HG03135 (cell line): ENCODE measurements at regions not wholly inside any gene's neighbourhood (a gene's known extent, or its start where the extent isn't known, plus 50 kb on each side); places are given as distances from the start of the nearest gene placed in this dataset.

Source experiments
- ATAC-seq: cut with Tn5 transposase; IDR thresholded peaks from one replicate; pipeline ENCODE4 v1.9.1; 2021; ENCODE audit warnings: mild to moderate bottlenecking, moderate library complexity; ENCODE audit not compliant: unreplicated experiment

DNA sequence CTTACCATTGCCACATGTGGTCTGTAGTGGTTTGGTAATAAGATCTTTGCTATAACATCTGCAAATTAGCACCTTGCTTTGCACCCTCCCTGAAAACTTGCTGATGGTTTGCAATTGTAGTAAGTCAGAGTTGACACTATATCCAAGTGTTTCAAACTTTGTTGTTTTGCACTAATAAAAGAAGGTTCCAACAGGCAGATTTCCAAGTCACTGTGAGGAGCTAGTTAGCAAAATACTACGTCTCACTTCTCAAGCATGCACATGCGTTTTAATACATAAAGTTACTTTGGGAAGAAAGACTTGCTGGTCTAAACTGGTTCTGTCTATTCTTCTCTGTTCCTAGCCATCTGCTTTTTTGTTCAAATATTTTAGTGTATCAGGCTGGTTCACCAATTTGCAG is 103.7 kb upstream of the ZNF521 start:
- no peak for ATAC-seq

DNA sequence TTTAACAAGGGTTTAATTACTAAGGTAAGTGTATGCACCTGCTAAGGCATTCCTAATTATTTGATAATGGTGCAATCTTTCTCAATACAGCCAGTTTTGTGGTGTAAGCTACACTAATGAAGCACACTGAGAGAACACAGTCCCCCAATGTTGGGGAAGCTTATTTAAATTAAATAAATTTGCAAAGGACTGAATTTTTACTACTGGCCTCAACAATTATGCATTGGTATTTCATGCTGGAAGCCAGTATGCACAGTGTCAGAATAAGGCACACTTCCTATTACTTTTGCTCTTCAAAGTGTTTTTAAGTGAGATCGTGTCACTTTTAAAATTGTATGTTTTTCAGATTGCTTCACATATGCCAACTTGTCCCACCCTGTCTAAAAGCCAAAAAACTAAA is 103.2 kb upstream of the ZNF521 start:
- no peak for ATAC-seq

DNA sequence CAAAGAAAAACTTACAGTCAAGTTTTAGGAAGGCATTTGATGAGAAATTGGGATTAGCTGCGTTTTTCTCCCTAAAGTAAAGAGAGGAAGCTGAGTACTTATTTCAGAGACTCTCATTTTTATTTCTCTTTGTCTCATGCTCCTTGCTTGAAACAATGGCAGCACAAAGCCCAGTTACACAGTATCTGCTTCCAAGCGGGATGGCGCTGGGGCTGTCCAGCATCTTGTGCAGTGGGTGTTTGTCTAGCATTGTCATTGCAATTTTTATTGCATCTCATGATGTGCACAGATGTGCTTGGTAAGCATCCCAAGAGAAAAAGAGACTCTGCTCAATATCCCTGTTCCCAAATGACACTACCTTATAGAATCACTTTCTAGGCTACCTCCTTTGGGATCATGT is 102.8 kb upstream of the ZNF521 start:
- ATAC-seq: no peak

DNA sequence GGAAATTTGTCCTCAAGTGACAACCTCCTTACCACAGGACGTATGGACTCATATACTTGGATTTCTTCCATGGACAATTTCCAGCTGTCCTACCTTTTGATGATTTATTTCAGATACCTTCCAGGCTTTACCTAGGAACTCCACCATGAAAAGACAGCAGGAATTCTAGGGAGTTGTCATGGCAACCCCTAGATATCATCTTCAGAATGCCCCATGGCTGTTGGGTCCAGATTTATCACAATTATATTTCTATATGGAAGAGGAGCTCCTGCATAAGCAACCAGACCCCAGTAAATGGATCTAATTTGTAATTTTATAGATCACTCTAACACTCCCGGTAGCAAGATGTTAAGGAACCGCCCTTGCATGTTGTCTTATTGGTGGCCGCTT is 102.3 kb upstream of the ZNF521 start:
- no peak for ATAC-seq

DNA sequence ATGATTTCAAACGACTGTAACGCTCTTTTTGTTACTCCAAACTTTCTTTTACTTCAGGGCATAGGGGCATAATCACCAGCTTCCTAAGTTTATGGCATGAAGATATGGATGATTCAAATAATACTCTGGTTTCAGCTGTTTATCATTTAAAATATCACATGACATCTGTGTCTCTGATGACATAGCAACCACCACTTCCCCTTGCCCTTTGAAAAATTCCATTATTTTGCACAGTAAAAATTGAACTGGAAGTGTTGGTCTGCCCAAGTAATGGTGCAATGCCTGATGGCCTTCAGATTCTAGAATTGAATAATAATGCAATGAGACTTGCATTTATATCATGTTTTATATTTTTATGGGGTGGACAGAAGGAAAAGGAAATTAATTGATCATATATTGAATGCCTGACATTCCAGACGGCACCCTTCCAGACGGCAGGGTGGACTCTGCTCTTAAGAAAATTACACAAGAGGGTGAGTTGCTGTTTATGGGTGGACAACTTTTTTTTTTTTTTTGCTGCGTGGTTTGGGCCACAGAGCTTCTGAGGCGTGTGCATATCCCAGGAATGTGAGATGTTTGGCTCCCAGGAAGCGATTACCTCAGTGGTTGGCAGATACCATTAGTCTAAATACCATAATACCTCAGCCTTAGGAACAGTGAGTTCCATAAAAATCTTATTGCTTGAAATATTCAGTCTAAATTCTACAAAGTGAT is 101.7 kb upstream of the ZNF521 start:
- ATAC-seq: no peak

DNA sequence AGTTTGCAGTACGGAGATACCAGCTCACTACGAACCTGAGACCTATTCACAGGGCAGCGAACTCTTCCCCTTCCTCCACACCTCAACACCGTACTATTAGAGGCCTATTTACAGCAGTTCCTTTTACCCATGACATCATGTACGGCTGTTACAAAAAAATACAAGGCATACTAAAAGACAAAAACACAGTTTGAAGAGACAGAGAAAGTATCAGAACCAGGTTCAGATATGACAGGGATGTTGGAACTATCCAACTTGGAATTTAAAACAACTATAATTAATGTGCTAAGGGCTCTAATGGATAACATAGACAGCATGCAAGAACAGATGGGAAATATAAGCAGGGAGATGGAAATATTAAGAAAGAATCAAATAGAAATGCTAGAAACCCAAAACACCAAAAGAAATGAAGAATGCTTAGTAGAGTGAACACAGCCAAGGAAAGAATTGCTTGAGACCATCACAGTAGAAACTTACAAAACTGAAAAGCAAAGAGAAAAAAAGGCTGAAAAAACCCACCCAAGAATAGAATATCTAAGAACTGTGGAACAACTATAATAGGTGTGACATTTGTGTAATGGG is 99.2 kb upstream of the ZNF521 start:
- ATAC-seq: no peak

DNA sequence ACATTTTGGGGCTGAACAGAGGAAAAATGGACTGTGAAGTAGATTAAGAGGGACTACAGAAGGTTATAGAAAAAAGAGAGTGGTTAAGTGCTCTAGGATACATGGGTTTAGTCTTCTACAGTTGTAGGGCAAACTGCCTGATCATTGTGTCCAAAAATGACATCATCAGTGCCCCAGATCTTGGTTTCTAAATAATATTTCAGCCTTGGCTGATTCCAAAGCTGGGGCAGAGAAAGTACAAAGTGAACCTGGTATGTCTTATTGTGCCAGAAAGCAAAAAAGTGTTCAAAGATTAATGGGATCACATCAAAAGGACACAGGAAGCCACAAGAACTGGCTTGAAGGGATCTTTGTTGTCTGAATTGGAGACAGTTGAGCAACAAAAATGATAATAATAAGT is 97.1 kb upstream of the ZNF521 start:
- no peak for ATAC-seq

DNA sequence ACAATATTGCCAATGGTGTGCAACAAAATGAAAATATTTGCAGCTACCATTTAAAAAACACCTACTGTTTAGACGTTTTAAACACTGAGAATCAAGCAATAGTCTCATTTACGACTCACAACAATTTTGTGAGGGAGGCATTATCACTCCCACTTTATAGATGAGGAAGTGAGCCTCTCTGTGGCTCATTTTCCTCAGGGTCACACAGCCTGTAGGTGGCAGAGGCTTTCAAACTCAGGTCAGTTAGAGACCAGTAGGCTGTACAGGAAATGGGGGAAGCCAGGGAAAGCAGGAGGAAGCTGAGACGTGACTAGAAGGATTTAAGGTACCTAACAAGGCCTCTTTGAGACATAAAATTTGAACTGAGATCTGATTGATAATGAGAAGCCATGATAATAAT is 95.0 kb upstream of the ZNF521 start:
- ATAC-seq: no peak

DNA sequence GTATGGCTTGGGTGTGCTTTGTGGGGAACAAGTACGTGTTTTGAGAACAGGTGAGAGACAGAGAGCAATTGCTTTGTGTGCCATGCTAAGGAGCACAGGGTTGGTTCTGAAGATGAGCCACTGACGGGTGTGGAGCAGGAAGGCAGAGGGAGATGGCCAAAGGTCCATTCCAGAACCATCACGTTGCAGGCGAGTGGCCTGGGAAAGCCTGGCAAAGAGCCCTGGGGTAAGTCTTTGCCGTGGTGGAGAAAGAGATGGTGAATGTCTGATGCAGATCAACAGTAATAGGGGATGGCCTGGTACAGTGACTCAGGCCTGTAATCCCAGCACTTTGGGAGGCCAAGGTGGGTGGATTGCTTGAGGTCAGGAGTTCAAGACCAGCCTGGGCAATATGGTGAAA is 93.5 kb upstream of the ZNF521 start:
- no peak for ATAC-seq

DNA sequence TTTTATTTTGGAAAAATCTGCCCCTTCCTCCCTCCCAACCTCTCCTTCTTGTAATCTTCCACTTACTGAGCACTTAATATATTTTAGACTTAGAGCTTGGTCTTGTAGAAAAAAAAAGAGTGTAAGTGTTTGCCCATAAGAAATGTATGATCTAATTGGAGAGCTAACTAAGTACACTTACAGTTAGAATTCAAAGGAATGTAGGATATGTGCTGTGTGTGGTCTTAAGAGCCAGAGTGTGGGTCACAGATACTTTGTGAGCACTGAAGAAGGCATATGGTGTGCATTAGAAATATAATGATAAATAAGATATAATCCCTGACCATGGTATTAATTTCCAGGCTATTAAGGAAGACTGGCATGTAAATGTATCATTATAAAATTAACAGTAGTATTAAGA is 91.8 kb upstream of the ZNF521 start:
- ATAC-seq: no peak

DNA sequence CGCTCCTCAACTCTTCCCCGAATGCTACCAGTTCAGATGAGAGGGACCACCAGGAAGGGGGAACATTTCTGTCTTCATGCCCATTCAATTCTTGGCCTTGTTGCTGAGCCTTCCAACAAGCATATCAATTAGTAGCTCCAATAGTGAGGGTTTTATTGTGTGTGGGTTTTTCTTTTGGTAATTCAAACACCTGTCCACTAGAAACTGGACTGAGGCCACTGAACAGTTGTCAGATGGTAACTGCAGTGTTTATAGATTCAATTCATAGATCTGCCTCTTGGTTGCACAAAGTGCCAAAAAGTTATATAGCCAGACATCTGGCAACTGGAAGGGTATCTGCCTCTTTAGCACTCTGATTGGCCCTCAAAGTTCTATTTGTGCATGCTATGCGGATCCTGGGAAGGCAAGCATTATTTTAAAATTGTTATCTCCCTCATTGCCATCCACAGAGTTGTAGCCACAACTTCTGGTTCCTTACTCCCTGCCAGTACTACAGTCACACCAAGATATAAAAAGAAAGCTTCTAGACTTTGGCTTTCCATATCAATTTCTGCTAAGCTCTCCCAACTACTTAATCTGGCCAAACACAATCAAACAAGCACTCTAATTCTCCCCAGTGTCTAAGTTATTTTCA is 83.3 kb upstream of the ZNF521 start:
- ATAC-seq: no peak

DNA sequence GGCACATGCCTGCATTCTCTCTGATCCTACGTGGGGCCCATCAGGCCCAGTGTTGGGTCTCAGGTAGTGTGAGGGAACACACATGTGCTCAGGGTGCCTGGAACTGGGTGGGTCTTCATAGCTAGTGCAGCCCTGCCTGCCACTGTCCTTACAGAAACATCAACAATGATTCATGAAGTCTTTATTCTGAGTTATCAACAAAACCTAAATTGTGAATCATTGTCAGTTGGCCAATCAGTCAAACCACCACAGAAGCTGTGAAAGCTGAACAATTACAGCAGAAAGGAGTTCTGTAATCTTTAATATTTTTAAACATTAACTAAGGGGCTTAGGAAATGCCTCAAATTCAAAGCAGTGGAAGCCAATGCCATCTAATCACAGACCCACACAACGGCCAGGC is 82.8 kb upstream of the ZNF521 start:
- ATAC-seq: no peak

DNA sequence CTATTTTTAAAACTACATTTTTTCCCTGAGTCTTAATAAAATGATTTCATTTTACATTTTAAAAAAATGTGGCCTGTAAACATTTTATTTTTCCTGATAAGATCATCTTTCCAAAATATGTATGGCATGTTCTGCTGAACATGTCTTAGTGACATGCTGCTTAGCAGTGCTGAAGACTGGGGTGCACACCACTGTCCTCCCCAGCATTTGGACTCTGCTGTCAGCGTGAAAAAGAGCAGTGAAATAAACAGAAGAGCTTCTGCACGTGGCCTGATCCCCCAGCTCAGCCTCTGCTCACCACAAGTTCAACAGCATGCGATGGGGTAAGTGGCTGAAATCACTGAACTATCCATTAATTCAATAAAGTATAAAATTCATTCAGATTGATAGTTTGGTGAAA is 81.6 kb upstream of the ZNF521 start:
- ATAC-seq: no peak

DNA sequence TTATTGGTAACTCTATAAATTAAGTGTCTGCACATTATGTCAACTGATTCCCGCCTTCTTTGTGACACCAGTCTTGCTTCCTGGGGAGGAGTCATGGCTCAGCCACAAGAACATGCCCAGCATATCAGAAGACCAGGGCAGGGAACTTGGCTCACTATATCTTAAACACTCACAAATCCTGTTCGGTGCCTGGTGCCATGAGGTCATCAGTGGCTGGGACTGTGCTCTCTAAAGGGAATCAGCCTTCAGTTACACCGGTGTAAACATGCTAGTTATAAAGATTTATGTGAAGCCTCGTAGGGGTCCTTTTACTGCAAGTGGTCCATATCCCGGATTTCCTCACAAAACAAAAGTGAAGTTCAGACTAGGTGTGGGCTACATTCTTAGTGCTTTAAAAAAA is 73.1 kb upstream of the ZNF521 start:
- no peak for ATAC-seq

DNA sequence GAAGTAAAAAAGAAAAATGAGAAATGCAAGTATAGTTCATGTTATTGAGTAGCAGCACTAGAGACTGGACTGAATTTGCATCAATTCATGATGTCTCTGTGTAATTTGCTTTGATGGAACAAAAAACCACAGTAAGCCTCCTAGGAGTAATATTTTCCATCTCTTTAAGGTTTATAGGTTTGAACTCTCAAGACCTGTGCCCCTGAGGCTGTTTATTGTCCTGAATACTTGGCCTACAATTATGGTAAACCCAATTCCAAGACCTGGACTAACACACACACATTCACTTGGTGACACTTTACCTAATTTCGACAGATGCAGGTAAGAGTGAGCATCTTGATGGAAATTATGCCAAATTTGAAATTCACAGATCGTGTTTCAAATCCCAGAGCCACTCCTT is 71.8 kb upstream of the ZNF521 start:
- no peak for ATAC-seq

DNA sequence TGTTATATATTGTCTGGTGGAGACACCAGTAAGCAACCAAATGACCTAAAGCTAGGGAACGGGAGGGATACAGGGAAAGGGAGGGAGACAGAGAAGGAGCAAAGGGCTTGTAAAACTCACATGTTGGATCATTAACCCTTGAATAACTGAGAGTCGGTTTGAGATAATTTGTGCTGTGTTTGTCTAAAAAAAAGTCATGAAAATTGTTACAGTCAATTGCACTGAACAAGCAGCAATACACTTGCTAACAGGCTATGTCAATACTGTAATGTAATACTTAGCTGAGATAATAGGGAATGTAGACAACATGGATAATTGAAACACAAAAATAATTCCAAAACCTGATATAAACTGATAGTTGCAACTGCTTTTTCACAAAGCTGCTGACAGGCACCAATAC is 71.3 kb upstream of the ZNF521 start:
- ATAC-seq: no peak

DNA sequence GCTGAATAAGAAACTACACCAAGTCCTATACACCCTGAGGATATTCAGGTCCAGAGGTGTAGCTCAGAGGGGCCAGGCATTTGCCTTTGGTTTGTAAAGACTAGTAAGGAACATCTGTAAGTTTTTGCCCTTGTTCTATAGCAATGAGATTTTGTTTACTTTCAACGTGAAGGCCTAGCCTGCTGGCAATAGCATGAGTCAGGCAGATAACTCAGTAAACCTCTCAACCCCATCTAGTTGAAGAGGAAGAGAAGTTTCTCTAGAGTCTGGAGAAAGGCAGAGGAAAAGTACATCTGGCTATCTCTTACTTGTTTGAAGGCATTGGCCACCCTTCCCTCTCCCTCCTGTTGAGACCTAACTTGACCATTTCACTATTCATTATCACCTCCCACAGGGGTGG is 70.3 kb upstream of the ZNF521 start:
- no peak for ATAC-seq

DNA sequence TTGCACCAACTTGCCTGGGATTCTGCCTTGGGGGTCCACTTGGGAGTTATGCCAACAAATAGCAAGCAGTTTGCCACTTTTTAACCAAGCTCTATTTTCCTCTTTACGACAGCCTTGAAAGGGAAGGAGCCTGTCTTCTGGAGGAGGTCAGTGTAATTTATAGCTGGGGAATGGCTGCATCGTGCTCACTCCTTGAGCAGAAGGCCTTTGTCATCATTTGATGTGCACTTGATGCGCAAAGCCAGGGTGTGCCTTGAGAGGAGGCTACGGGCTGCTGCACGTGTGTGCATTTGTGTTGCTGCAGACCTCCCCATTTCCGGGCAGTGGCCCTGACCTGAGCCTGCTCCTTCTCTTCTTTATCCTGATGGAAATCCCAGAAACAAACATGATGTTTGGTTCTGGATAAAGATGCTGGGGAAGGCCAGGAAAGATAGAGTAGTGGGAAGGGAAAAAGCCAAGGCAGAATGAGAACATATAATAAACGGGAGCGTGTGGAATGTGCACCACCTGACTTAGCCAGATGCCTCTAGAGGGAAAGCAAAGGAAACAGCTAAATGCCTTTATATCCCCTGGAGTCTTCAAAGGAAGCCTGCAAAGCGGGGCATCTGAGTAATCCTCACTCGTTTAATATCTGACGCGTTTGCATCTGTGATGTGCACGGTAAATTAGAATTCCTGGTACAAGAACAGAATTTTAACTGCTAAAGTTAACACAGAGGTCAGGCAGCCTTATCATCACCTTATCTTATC is 68.3 kb upstream of the ZNF521 start:
- no peak for ATAC-seq

DNA sequence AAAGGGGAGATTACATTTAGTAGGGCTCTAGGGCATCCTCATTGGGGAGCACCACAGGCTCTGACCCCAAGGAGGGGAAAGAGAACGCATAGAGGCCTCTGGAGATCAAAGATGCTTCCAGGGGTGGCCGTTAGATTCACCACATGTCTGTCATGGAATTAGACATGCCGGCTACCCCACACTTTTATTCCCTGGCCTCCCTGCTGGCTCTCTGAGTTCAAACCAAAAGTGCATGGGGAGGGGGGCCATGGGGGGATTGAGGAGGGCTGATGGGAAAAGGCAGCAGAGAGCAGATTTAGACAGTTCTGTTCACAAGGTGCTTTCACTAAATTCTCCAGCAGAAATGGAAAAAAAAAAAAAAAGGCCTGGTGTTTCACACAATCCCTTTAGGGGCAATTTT is 64.4 kb upstream of the ZNF521 start:
- ATAC-seq: no peak

DNA sequence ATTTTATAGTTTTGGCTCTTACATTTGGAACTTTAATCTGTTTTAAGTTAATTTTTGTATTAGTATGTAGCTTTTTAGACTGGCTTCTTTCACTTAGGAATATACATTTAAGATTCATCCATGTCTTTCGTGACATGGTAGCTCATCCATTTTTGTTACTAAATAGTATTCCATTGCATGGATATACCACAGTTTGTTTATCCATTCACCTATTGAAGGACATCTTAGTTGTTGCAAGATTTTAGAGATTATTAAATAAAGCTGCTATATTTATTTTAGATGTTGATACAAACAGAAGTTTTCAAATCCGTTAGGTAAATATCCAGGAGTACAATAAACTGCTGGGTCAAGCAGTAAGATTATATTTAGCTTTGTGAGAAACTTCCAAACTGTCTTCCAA is 58.0 kb upstream of the ZNF521 start:
- no peak for ATAC-seq

DNA sequence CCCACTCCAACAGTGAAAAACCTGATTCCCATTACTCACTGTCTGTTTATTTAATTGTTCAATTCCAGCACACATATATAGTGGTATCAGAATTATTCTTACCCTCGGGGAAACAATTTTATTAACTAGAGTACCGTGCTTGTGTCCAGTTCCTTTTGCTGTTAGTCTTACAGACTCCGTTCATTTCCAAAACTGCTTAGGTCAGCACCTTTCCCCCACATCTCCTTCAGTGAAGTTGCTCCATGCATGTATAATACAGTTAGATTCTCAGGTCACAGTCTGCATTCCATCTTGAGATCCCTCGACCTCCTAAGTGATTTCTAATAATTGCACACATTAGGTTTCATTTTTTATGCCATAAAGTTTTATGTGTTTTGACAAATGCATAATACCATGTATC is 56.3 kb upstream of the ZNF521 start:
- no peak for ATAC-seq
